ENCODE measurements at regions not wholly inside any gene's neighbourhood (a gene's known extent, or its start where the extent isn't known, plus 50 kb on each side); places are given as distances from the start of the nearest gene placed in this dataset.

GRCh38 chr3:46143951-46144473, 64.1 kb downstream of the CCR1 start:
- TF ChIP-seq CTCF (IDR thresholded peaks at IDR 0.05) (no peak), POLR2A (IDR thresholded peaks at IDR 0.05) (no peak)

Data from uterus (tissue), 2 donors.